ENCODE measurements at regions not wholly inside any gene's neighbourhood (a gene's known extent, or its start where the extent isn't known, plus 50 kb on each side); places are given as distances from the start of the nearest gene placed in this dataset.

DNA sequence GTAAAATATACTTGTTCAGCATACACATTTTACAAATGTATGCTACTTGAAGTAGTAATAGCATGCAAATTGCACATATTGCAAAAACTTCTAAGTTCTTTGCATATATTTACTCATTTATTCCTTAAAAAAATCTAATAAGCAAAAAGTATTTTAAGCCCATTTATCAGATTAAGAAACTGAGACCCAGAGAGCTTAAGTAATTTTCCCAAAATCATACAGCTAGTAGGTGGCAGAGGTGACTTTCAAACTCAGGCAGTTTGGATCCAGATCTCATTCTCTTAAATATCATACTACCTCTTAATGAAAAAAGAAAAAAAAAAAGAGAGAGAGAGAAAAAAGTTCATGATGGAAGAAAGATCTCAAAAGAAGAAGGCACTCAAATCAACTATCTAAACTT, 157.9 kb downstream of the RPS12 start:
- BruUV-seq (replicated peaks), result no TSS peak
- no peak for DNase-seq (ENCODE audit: low read depth, low spot score)
- intact Hi-C loops (cut with micrococcal nuclease), result no loop called here
- ChIA-PET CTCF (interaction anchor here (1.7 kb wide), 2 partner anchors 9 to 14 kb away, joined by 6 to 8 read pairs; no protein-coding TSS in a partner anchor), POLR2A (no interaction called here)
- Histone ChIP-seq H3K9me1 (replicated peaks; ENCODE audit: control insufficient read depth, extremely low read depth, insufficient read depth, low read length) (no peaks in the 10 kb centered on the region), H3K27ac (ENCODE audit: insufficient read depth, low read depth, low read length) (no peak overlapping the region), H3K36me3 (ENCODE audit: control insufficient read depth in 2 of 2, extremely low read depth in 1 of 2, insufficient read depth in 2 of 2, low read length in 2 of 2) (no peaks in the 10 kb centered on the region), H3K4me2 (ENCODE audit: insufficient read depth, low read length) (no peak overlapping the region), H3K9me3 (replicated peaks; ENCODE audit: control insufficient read depth, insufficient read depth, low read length) (no peaks in the 10 kb centered on the region), H4K20me1 (replicated peaks; ENCODE audit: control insufficient read depth, extremely low read depth, insufficient read depth, low read length) (no peaks in the 10 kb centered on the region), H3K79me2 (ENCODE audit: control insufficient read depth, insufficient read depth, low read length) (no peaks in the 10 kb centered on the region), H3K27me3 (ENCODE audit: control insufficient read depth in 2 of 2, insufficient read depth in 2 of 2, low read length in 2 of 2) (no peaks in the 10 kb centered on the region), H3K9ac (replicated peaks; ENCODE audit: extremely low read depth, insufficient read depth, low read length) (no peak overlapping the region), H2AFZ (ENCODE audit: low read depth, low read length) (no peak overlapping the region), H3K4me1 (ENCODE audit: control insufficient read depth, extremely low read depth, insufficient read depth, low read length) (no peaks in the 10 kb centered on the region), H3K4me3 (replicated peaks in 1 of 3; ENCODE audit: insufficient read depth in 1 of 3, low read depth in 1 of 3, low read length in 3 of 3) (no peak overlapping the region)
- no peak for FAIRE-seq
- dilution Hi-C loops (cut with MboI; ENCODE audit: extremely low pct_ligation_motif_present, low sequenced_read_pairs), result no loop called here
- TF ChIP-seq CTCF (IDR thresholded peaks at IDR 0.05; ENCODE audit: extremely low read depth in 1 of 2, insufficient read depth in 1 of 2, low read depth in 1 of 2, low read length in 2 of 2), result no peak
- no peak for TF ChIP-seq GATA2 (IDR thresholded peaks at IDR 0.05; ENCODE audit: insufficient read depth, insufficient read length, low read depth, low read length)
- TF ChIP-seq, protein P1, sequence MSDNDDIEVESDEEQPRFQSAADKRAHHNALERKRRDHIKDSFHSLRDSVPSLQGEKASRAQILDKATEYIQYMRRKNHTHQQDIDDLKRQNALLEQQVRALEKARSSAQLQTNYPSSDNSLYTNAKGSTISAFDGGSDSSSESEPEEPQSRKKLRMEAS (IDR thresholded peaks at IDR 0.05; ENCODE audit: insufficient read depth, insufficient read length), result no peak
- no peak for TF ChIP-seq FOS (IDR thresholded peaks at IDR 0.05; ENCODE audit: borderline replicate concordance, insufficient read depth, low read length)
- no peak for TF ChIP-seq JUN (IDR thresholded peaks at IDR 0.05; ENCODE audit: borderline replicate concordance, insufficient read depth, insufficient read length, low read depth)
- TF ChIP-seq POLR2AphosphoS5 (IDR thresholded peaks at IDR 0.05; ENCODE audit: insufficient read depth, low read depth, low read length), result no peak
- TF ChIP-seq MYC (IDR thresholded peaks at IDR 0.05; ENCODE audit: low read depth, low read length), result no peak
- no peak for TF ChIP-seq POLR2A (IDR thresholded peaks at IDR 0.05; ENCODE audit: low read depth, low read length)
- no peak for TF ChIP-seq EZH2 (IDR thresholded peaks at IDR 0.05; ENCODE audit: borderline replicate concordance, low read depth, low read length, severe bottlenecking)

Data from endothelial cell of umbilical vein (primary cell).